Neuron (in vitro differentiated cells): ENCODE measurements at regions not wholly inside any gene's neighbourhood (a gene's known extent, or its start where the extent isn't known, plus 50 kb on each side); places are given as distances from the start of the nearest gene placed in this dataset.

Experiments used
- H2AFZ ChIP-seq: one replicate; pipeline ENCODE4 v1.6.1; 2013; ENCODE audit warnings: low read depth, mild to moderate bottlenecking, inconsistent platforms, low read length, moderate library complexity
- H3K27me3 ChIP-seq: one replicate; pipeline ENCODE4 v1.6.1; 2013; ENCODE audit warnings: low read length; ENCODE audit not compliant: insufficient read depth
- H3K36me3 ChIP-seq: one replicate; pipeline ENCODE4 v1.6.1; 2013; ENCODE audit warnings: low read length; ENCODE audit not compliant: insufficient read depth
- H3K4me1 ChIP-seq: one replicate; pipeline ENCODE4 v1.6.1; 2013; ENCODE audit warnings: low read length; ENCODE audit not compliant: insufficient read depth
- H3K4me3 ChIP-seq: 2 replicates; pipeline ENCODE4 v1.5.1; 2013; ENCODE audit warnings: mild to moderate bottlenecking, low read length, moderate library complexity
- H3K9me3 ChIP-seq: one replicate; pipeline ENCODE4 v1.6.1; 2013; ENCODE audit warnings: low read length

DNA sequence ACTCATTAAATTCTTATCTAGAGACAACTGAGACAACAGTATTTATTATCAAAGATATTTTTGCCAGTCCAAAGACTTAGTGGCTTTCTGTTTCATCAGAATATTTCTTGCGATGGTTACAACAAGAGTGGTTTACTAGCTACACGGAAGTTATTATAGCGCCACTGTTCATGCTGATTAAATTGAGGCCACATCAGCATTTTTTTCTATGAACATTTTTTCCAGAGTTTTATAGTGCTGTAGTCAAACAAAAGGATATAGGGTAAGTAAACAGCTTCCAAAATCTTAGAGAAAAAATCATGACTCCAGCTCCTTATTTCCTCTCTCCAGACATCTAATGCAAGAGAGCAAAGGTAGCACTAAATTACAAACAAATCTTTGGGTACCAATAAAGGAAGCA lies 1264.4 kb downstream of the ZPLD1 start:
- Histone ChIP-seq H3K4me1 (no peaks in the 10 kb centered on the region), H3K36me3 (no peaks in the 10 kb centered on the region), H3K27me3 (no peaks in the 10 kb centered on the region), H2AFZ (no peak overlapping the region), H3K9me3 (no peaks in the 10 kb centered on the region), H3K4me3 (no peak overlapping the region)

DNA sequence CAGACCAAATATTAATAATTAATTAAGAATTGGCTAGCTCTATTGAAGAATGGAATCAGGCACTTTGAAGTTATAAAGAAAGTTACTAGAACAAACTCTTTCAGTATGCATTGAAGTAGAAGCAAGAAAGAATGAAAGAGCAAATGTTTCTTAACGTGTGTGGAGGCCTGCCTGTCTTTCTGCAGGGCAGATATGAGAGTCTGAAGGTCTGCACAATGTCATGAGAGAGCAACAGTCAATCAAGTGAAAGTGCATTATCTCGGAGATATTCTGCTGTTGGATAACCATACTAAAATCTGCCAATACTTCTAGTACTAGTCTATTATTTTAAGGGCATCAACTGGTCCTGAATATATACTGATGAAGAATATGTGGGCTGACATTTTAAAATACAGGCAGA lies 1270.8 kb downstream of the ZPLD1 start:
- H3K4me3 ChIP-seq = no peak overlapping the region
- H2AFZ ChIP-seq = no peak overlapping the region
- H3K27me3 ChIP-seq = no peaks in the 10 kb centered on the region

DNA sequence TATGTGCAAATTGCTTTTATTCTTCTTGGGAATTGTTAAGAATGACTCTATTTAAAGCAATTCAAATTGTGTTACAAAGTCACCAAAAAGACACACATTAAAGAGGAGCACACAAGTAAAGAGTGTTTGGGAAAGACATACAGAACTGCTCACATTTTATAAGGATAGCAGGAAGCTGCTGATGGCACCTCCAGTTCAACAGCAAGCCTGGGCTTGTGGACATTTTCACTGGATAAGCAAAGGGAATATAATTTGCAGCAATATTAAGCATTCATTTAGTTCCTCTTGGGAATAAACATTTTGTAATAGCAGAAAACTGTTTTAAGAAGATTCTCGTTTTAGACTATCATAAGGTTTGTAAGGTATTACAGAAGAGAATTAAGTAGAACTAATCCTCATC lies 1271.9 kb downstream of the ZPLD1 start:
- Histone ChIP-seq H2AFZ (no peak overlapping the region), H3K4me3 (no peak overlapping the region), H3K9me3 (no peaks in the 10 kb centered on the region), H3K4me1 (no peaks in the 10 kb centered on the region), H3K27me3 (no peaks in the 10 kb centered on the region), H3K36me3 (no peaks in the 10 kb centered on the region)

More for the DNA sequence above, 1270.8 kb downstream of the ZPLD1 start:
- no peaks in the 10 kb centered on the region for H3K9me3 ChIP-seq
- no peaks in the 10 kb centered on the region for H3K4me1 ChIP-seq
- no peaks in the 10 kb centered on the region for H3K36me3 ChIP-seq

DNA sequence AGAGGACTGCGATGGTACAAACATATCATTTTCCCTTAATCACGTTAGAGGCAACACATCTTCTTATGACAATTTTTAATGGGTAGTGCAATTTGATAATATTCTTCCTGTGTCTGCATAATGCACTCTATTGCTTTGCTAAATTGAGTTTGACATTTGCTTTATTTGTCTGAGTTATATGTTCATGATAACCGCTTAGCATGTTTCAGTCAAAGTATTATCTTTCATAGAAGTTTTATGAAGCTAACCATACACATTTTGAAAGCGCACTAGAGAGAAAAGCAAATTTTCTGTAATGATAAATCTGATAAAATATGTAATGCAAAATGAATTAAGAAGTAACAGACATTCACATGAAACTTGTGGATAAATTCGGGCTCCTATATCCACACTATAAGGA lies 1276.9 kb downstream of the ZPLD1 start:
- H3K4me3 ChIP-seq = no peak overlapping the region
- no peak overlapping the region for H2AFZ ChIP-seq
- H3K36me3 ChIP-seq = no peaks in the 10 kb centered on the region
- no peaks in the 10 kb centered on the region for H3K4me1 ChIP-seq
- H3K27me3 ChIP-seq = no peaks in the 10 kb centered on the region
- no peaks in the 10 kb centered on the region for H3K9me3 ChIP-seq

DNA sequence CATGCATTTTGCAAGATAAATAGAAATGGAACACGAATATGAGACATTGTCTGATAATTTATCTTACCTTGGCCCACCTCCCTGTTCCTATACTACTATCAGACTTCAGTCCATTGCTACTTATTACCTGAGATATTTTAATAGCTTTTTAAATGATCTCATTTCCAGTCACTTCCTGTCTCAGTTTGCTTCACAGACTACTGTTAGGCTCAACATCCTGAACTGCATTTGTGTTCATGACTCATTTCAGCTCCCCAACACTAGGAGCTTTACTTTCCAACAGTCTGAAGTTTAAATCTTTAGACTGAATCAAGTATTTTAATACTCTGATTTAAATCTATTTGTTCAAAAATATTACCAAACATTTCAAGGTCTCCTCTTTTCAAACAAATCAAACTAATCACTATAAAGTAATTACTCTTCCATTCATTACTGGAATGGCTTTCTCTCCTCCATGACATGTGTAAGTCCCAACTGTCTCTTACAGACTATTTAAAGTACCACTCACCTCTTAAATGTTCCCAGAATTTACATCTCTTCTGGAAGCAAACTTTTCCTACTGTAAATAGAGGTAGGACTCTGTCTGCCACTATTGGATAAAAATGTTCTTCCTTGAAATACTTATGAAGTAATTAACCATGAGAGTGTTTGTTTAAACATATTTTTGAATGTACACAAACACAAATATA lies 1277.6 kb downstream of the ZPLD1 start:
- H3K4me1 ChIP-seq = no peaks in the 10 kb centered on the region
- no peak overlapping the region for H3K4me3 ChIP-seq
- no peaks in the 10 kb centered on the region for H3K27me3 ChIP-seq
- H2AFZ ChIP-seq = no peak overlapping the region
- H3K9me3 ChIP-seq = no peaks in the 10 kb centered on the region
- no peaks in the 10 kb centered on the region for H3K36me3 ChIP-seq

DNA sequence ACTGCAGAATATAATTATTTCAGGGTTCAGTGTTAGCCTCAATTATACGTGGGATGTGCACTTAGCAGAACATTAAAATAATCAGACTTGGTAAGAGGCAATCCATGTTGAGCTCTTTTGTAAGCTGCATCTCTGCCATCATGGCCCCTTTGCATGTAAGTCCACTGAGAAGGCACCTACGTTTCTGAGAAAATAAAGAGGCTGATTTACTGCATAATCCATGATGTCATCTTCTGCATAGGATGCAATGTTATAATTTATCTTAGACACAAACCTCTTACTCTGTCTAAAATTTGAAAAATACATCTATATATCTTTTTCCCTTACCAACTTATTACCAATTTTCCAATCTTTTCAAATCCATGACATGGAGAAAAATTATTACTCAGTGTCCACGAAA lies 1294.7 kb downstream of the ZPLD1 start:
- H3K4me3 ChIP-seq = no peak overlapping the region
- no peak overlapping the region for H2AFZ ChIP-seq
- H3K4me1 ChIP-seq = no peaks in the 10 kb centered on the region
- H3K27me3 ChIP-seq = no peaks in the 10 kb centered on the region
- H3K9me3 ChIP-seq = no peaks in the 10 kb centered on the region
- H3K36me3 ChIP-seq = no peaks in the 10 kb centered on the region

DNA sequence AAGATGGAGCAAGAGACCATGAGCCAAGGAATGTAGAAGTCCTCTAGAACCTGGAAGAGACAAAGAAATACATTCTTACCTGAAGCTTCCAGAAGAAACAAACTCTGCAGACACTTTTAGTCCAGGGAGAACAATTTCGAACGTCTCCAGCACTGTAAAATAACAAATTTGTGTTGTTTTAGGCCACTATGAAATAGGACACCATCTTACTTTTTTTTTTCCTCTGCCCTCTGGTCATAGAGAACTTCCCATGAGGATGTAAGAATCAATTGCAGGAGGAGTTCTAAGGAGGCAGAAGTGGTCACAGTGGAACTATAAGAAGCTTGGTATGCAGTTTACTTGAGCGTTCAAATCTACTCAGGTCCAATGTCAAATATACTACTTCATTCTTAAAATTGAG lies 1295.9 kb downstream of the ZPLD1 start:
- Histone ChIP-seq H3K9me3 (no peaks in the 10 kb centered on the region), H3K27me3 (no peaks in the 10 kb centered on the region), H3K4me1 (no peaks in the 10 kb centered on the region), H2AFZ (no peak overlapping the region), H3K36me3 (no peaks in the 10 kb centered on the region), H3K4me3 (no peak overlapping the region)

DNA sequence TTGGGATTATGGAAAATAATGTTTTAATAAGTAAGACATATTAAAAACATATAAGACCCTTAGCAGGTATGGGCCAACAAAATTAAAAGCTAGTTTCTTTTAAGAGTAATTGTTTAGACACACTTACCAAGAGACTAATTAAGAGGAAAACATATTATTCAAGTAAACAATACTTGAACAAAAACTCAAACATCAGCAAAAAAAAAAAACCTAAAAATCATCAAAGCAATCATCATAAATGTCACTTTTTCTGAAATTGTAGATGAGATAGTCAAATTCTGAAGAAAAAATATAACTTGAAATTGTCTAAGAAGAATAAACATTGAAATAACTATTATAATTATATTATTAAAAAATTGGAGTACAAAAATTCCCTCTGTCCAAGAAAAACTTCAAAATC lies 1318.2 kb downstream of the ZPLD1 start:
- no peaks in the 10 kb centered on the region for H3K9me3 ChIP-seq
- no peak overlapping the region for H3K4me3 ChIP-seq
- no peaks in the 10 kb centered on the region for H3K4me1 ChIP-seq
- no peaks in the 10 kb centered on the region for H3K36me3 ChIP-seq
- no peaks in the 10 kb centered on the region for H3K27me3 ChIP-seq
- no peak overlapping the region for H2AFZ ChIP-seq

DNA sequence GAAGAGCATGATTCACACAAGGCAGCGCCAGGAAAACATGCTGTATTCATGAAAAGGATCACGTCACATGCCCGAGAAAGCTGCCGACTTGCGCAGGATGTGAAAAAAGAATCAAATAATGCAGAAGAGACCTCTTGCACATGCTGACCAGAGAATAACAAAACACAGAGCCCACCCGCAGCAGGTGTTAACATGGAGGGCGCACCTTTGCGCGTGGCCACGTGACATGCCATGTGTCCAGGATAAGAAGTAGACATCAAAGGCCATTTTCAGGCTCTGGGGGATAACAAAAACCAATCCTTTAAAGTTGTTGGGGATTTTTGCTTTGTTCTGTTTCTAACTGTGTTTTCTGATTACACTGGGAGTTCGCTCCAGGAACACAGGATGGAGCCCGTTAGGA lies 1332.8 kb downstream of the ZPLD1 start:
- no peak overlapping the region for H3K4me3 ChIP-seq
- no peaks in the 10 kb centered on the region for H3K27me3 ChIP-seq
- no peaks in the 10 kb centered on the region for H3K9me3 ChIP-seq
- H2AFZ ChIP-seq = no peak overlapping the region
- no peaks in the 10 kb centered on the region for H3K4me1 ChIP-seq
- H3K36me3 ChIP-seq = no peaks in the 10 kb centered on the region

DNA sequence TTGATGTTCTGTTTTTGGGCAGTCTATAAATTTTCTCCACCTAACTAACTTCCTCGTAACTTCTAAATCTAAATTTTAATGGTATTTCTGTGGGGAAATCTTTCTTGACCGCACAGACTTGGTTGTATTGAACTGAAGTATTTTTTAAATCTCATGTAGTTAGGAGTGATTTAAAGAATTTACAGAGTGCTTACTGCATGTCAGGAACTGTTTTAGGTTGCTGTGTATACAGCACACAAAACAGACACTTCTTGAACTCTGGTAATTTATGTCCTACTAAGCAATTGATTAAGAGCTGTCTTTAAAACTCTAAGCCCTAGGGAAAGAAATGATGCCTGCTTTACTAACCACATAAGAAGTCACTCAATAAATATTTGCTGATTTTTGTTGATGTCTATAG lies 1350.2 kb downstream of the ZPLD1 start:
- no peaks in the 10 kb centered on the region for H3K27me3 ChIP-seq
- H3K9me3 ChIP-seq = no peaks in the 10 kb centered on the region
- no peak overlapping the region for H2AFZ ChIP-seq
- H3K36me3 ChIP-seq = no peaks in the 10 kb centered on the region
- H3K4me1 ChIP-seq = no peaks in the 10 kb centered on the region
- H3K4me3 ChIP-seq = no peak overlapping the region

DNA sequence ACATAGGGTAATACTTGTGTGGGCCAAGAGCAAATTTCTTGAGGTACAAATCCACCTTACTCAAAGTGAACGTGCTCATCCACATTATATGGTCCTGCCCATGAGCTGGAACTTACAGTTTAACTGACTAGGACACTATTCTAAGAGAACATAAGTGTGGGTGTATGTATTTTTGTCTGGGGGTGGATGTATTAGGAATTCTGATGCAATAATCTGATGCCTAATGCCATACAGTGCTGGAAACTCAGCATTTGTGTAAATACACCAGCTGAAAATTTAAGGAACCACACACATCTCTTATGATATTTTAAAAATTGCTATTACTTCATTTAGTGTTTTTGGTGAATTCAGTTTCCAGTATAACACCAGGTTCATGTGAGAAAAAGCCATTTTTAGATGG lies 1350.7 kb downstream of the ZPLD1 start:
- Histone ChIP-seq H3K9me3 (no peaks in the 10 kb centered on the region), H3K27me3 (no peaks in the 10 kb centered on the region), H2AFZ (no peak overlapping the region), H3K36me3 (no peaks in the 10 kb centered on the region), H3K4me1 (no peaks in the 10 kb centered on the region), H3K4me3 (no peak overlapping the region)

DNA sequence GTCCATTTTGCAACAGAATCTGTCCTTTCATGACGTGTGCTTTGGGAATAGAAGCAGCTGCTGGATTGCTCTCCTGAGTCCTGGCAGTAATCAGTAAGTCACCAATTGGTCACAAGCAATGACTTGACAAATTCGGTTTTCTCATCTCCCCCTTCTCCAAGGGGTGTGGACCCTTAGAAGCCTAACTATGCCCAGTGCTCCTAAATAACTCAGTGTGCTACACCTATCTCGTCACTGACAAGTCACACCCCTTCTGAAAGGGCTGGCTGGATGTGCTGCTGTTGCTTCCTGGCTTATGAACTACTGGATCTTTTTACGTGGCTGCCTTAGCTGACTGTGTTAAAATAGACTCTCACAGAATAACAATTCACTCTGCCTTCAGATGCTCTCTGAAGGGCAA lies 1351.5 kb downstream of the ZPLD1 start:
- no peaks in the 10 kb centered on the region for H3K9me3 ChIP-seq
- H2AFZ ChIP-seq = no peak overlapping the region
- no peak overlapping the region for H3K4me3 ChIP-seq
- H3K4me1 ChIP-seq = no peaks in the 10 kb centered on the region
- H3K27me3 ChIP-seq = no peaks in the 10 kb centered on the region
- H3K36me3 ChIP-seq = no peaks in the 10 kb centered on the region

DNA sequence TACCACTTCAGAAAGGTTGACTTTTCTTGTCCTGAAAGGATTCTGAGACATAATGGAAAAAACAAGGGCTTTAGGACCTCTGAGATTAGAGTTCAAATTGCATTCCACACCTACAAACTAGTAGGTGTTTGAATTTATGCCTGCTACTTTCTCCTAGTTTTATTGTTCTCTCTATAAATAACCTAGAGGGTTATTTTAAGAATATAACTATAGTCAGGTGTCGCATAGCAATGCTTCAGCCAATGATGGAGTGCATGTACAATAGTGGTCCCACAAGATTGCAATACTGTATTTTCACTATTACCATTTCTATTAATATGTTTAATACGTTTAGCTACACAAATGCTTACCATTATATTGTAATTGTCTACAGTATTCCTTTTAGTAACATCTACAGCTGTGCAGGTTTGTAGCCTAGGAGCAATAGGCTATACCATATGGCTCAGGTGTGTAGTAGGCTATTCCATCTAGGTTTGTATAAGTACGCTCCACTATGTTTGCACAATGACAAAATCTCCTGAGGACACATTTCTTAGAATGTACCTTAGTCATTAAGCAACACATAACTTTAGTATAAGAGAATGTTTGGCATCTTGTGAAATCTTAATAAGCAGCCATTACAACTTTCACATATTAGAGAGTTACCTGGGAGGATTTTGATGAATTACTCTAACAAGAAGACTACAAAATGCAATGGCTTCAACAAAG lies 1352.5 kb downstream of the ZPLD1 start:
- no peak overlapping the region for H2AFZ ChIP-seq
- no peaks in the 10 kb centered on the region for H3K27me3 ChIP-seq
- no peaks in the 10 kb centered on the region for H3K9me3 ChIP-seq
- no peak overlapping the region for H3K4me3 ChIP-seq
- no peaks in the 10 kb centered on the region for H3K36me3 ChIP-seq
- H3K4me1 ChIP-seq = no peaks in the 10 kb centered on the region

DNA sequence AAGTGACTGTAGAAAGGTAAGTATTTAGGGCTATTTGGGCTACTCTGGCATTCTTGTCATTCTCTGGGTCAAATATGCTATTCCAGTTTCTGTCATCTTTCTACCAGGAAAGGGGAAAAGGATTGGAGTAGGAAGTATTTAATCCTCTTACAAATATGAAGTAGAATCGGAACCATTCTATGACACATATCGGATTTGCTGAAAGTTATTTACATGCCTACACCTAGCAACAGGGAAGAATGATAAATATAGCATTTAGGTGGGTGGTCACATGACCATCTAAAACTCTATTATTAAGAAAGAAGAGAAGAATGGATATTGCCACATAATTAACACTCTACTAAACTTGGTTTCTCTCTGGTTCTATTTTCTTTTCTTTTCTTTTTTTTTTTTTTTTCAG lies 1353.1 kb downstream of the ZPLD1 start:
- no peak overlapping the region for H3K4me3 ChIP-seq
- no peaks in the 10 kb centered on the region for H3K36me3 ChIP-seq
- no peaks in the 10 kb centered on the region for H3K9me3 ChIP-seq
- H3K4me1 ChIP-seq = no peaks in the 10 kb centered on the region
- no peaks in the 10 kb centered on the region for H3K27me3 ChIP-seq
- H2AFZ ChIP-seq = no peak overlapping the region
